ENCODE measurements at regions not wholly inside any gene's neighbourhood (a gene's known extent, or its start where the extent isn't known, plus 50 kb on each side); places are given as distances from the start of the nearest gene placed in this dataset.
"Not testable (repeated sequence)": the region's sequence is repeated elsewhere in the genome, so short reads cannot be mapped to it uniquely, and the experiment has no call there.

DNA sequence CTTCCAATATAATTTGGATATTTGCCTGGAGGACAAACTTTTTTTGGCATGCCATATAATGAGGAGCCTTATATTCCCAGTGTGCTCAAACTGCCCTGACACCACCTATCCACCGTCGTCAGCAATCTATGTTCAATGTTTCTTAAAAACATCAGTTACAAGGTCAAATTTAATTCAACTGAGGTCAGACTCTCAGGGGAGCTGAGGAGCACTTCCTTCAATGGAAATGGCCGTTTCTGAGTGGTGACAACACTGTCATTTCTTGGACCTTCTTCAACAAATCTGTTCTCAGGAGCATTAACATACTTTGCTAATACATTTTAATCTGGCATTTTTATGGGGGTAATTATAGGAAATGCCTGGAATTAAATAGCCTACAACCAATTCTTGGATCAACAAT, 90.8 kb upstream of the FBXO28 start:
- DNase-seq = not testable (repeated sequence)

DNA sequence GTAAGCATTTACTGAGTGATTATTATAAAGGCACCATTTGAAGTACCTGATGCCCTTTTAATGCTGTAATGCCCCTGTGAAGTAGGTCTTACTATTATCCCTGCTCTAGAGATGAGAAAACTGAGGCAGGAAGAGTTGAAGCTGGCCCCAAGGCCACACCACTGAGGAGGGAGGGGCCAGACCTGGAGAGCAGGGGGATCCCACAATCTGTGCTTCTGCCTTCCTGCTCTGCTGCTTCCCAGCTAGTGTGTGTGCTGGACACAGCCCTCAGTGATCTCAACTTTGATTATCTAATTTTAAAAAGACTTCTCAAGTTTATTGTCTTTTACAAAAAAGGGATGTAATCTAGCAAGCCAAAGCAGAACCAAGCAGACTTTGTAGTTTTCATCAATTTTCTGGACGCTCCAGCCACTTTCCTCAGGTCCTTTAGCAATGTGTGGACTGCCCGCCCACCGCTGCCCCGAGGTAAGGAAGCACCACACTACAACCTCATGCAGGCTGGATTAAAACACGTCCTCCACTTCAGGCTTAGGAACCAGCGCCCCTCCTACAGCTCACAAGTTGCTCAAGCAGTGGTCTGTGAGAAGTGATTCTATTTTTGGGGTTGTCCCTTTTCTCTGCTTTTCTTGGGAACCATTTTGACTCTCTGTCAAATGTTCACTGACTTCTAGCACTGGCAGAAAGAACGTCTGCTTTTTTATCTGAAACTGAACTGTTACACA, 91.5 kb upstream of the FBXO28 start:
- not testable (repeated sequence) for DNase-seq

DNA sequence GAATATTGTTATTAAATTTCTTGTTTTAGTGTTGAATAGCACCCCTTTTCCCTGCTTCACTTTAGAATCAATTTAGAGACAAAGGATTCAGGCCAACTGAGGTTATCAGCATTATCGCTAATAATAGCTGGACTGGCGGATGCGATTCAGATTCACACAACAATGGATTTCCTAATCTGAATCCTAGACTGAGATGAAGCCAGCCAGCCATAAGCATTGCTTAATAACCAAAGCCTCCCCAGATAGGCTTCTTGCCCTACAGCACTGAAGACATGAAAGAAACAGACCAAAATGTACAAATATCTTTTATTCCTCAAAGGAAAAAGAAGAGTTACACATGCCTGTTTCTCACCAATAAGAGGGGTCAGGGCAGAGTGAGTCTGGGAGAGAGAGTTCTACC, 94.0 kb upstream of the FBXO28 start:
- DNase-seq = not testable (repeated sequence)

DNA sequence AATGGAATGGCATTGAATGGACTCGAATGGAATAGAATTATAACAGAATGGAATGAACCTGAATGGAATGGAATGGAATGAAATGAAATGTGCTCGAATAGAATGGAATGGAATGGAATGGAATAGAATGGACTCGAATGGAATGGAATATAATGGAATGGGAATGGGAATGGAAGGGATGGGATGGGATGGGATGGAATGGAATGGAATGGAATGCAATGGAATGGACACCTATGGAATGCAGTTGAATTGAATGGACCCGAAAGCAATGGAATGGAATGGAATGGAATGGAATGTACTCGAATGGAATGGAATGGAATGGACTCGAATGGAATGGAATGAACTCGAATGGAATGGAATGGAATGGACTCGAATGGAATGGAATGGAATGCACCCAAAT, 98.1 kb upstream of the FBXO28 start:
- not testable (repeated sequence) for DNase-seq

DNA sequence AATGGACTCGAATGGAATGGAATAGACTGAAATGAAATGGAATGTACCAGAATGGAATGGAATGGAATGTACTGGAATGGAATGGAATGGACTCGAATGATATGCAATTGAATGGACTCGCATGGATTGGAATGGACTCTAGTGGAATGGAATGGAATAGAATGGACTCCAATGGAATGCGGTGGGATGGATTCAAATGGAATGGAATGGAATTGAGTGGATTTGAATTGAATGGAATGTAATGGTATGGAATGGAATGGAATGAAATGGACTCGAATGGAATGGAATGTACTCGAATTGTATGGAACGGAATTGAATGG, 99.6 kb upstream of the FBXO28 start:
- DNase-seq = no peak

DNA sequence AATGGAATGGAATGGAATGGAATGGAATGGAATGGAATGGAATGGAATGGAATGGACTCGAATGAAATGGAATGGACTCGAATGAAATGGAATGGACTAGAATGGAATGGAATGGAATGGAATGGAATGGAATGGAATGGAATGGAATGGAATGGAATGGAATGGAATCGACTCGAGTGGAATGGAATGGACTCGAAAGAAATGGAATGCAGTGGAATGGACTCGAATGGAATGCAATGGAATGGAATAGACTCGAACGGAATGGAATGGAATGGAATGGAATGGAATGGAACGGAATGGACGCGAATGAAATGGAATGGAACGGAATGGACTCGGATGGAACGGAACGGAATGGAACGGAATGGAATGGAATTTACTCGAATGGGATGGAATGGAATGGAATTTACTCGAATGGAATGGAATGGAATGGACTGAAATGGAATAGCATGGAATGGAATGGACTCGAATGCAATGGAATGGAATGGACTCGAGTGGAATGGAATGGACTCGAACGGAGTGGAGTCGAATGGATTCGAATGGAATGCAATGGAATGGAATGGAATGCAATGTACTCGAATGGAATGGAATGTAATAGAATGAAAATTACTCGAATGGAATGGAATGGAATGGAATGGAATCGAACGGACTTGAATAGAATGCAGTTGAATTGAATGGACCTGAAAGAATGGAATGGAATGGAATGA, 100.1 kb upstream of the FBXO28 start:
- not testable (repeated sequence) for DNase-seq

DNA sequence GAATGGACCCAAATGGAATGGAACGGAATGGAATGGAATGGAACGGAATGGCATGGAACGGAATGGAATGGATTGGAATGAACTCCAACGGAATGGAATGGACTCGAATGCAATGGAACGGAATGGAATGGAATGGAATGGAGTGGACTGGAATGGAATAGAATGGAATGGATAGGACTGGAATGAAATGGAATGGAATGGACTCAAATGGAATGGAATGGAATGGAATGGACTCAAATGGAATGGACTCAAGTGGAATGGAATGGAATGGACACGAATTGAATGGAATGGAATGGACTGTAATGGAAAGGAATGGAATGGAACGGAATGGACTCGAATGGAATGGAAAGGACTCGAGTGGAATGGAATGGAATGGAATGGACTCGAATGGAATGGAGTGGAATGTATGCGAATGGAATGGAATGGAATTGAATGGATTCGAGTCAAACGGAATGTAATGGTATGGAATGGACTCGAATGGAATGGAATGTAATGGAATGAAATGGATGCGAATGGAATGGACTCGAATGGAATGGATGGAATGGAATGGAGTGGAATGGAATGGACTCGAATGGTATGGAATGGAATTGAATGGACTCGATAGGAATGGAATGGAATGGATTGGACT, 101.0 kb upstream of the FBXO28 start:
- not testable (repeated sequence) for DNase-seq

DNA sequence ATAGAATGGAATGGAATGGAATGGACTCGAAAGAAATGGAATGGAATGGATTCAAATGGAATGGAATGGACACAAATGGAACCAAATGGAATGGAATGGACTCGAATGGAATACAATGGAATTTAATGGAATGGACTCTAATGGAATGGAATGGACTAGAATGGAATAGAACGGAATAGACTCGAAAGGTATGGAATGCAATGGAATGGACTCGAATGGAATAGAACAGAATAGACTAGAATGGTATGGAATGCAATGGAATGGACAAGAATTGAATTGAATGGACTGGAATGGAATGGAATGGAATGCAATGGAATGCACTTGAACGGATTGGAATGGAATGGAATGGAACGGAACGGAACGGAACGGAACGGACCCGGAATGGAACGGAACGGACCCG, 101.7 kb upstream of the FBXO28 start:
- DNase-seq = not testable (repeated sequence)

DNA sequence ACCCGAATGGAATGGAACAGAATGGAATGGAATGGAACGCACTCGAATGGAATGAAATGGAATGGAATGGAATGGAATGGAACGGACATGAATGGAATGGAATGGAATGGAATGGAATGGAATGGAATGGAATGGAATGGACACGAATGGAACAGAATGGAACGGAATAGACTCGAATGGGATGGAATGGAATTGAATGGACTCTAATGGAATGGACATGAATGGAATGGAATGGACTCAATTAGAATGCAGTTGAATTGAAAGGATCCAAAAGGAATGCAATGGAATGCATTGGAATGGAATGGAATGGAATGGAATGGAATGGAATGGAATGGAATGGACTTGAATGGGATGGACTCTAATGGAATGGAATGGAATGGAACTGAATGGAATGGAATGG, 102.2 kb upstream of the FBXO28 start:
- not testable (repeated sequence) for DNase-seq

DNA sequence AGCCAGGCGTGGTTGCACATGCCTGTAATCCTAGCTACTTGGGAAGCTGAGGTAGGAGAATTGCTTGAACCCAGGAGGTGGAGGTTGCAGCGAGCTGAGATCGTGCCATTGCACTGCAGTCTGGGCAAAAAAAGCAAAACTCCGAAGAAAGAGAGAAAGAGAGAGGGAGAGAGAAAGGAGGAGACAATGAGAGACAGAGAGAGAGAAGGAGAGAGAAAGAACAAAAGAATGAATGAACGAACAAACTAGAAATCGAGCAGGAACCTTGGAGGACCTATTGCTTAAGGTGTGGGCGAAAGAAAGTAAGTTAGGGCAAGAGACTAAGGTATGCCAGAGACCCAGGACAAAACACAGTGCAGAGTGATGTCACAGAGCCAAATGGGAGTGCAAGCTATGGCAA, 102.8 kb upstream of the FBXO28 start:
- DNase-seq = not testable (repeated sequence)

DNA sequence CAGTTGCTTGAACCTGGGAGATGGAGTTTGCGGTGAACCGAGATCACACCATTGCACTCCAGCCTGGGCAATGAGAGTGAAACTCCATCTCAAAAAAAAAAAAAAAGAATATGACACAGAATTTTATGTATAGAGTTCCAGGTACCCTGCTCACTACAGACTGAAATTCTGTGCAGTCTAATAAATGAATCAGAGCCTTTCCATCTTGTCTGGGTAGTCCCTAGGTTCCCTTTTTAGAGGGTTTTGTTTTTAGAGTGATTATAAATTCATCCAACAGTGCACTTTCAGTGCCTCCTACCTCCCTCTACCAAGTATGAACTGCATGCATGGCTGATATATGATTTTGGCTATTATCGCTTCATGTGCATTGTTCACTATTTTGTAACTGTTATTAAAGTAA, 107.9 kb upstream of the FBXO28 start:
- not testable (repeated sequence) for DNase-seq

DNA sequence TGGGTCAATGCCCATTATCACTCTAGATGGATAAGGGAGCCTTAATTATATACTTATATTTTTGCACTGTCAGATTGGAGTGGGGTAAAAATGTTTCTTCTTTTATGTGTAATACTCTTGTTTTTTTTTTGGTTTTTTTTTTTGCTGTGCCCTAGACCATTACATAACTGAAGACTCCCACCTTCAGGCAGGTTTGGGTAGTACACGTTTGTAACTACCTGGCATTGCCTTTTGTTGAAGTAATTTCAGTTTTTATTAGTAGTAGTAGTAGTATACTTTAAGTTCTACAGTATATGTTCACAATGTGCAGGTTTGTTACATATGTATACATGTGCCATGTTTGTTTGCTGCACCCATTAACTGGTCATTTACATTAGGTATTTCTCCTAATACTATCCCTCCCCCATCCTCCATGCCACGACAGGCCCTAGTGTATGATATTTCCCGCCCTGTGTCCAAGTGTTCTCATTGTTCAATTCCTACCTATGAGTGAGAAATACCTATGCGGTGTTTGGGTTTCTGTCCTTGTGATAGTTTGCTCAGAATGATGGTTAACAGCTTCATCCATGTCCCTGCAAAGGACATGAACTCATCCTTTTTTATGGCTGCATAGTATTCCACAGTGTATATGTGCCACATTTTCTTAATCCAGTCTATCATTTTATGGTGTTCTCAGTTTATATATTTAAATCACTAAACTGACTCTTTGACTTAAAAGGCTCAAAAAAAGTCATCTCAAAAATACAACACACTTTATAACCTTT, 109.2 kb upstream of the FBXO28 start:
- not testable (repeated sequence) for DNase-seq

DNA sequence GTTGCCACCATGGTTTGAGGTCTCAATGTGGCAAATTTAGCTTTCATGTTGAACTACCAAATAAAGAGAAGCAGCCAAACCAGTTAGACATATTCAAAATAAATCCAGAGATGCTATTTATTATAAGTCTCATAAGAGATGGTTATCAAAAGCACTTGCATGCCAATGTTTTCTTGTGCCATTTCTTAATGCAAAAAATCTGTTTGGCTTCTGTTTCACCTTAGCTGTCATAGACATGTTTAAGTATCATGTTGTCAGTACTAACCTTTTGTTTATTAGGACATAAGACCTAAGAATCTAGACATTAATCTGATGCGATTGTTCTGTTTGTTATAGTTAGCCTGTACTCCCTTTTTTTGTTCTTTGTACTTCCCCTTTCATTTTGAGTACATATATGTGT, 110.0 kb upstream of the FBXO28 start:
- DNase-seq = not testable (repeated sequence)

DNA sequence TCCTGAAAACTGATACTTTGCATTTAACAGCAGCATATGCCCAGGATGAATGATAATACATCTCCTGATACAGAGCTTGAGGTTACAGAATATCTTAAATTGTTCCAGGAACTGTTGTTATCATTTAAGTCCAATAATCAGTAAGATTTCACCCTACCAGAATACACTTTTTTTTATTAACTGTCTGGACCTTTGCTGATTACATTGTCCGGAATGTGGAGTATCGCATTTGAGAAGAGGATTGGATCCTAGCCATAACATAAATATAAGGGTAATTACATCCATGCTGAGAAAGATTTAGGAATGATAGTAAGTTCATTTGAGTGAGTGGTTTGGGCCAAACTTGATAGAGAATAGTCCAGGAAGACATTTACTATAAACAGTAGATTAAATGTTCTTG, 112.2 kb upstream of the FBXO28 start:
- not testable (repeated sequence) for DNase-seq

DNA sequence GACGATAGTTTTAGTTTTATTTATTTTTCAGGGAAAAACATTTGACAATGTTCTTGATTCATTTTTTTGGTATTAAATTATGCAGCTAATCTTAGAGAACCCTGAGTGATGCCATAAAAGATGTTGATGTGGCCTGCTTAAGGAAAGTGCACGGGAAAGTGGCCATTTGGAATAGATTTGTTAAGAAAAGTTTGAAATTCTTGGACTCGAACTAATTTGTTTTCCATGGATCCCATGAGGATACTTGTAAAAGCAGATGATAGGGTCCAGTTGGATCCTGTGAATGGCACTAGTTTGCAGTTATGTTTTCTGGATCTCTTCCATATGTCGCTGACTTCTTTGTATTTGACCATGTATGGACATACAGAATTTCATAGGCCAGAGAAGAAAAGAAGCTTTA, 114.2 kb upstream of the FBXO28 start:
- DNase-seq = not testable (repeated sequence)

DNA sequence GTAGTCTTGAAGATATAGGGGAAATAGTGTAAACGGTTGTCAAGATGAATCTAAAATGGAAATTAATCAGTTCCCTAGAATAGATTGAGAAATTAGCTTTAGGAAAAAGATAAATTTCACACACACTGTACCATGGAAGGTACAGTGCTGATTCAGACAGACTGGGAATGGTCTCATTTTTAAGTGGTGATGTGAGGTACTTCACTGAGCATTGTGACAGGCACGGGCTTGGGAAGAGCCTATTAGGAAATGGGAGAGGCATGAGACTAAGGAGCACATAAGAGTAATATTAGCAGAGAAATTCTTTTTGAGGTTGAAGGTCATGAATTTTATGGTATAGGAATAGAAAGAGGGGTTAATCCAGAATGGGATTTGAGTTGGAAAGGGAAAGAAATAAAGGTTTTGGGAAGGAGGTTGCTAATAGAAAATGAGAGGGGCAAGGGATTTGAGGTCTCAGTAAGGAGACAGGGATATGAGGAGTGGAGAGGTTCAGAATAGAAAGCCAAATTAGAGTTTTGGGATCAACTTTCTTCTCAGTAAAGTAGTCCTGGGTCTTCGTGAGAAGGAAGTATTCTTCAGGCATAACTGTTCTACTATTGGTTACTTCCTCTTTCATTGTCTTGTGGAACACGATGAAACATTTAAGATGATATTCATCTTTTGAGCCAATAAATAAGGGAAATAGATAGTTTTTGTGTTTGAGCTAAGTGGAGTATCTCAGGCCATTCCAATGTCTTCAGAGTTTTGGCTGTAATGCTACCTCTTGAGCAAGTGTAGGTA, 115.0 kb upstream of the FBXO28 start:
- not testable (repeated sequence) for DNase-seq

DNA sequence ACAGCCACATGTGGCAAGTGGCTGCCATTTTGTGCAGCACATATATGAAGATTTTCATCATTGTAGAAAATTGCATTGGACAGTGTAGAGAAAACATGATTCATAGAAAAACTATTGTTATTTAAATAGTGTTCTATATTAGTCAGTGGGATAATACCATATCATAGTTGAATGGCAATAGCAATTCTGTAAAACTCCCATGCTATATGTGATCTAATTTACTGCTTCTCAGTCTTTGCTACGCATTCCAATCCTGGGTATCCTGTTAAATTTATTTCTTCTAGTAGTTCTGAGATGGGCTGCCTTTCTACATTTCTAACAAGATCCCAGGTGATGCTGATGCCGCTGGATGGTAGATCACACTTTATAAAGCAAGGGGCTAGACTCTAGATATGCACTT, 117.5 kb upstream of the FBXO28 start:
- not testable (repeated sequence) for DNase-seq

DNA sequence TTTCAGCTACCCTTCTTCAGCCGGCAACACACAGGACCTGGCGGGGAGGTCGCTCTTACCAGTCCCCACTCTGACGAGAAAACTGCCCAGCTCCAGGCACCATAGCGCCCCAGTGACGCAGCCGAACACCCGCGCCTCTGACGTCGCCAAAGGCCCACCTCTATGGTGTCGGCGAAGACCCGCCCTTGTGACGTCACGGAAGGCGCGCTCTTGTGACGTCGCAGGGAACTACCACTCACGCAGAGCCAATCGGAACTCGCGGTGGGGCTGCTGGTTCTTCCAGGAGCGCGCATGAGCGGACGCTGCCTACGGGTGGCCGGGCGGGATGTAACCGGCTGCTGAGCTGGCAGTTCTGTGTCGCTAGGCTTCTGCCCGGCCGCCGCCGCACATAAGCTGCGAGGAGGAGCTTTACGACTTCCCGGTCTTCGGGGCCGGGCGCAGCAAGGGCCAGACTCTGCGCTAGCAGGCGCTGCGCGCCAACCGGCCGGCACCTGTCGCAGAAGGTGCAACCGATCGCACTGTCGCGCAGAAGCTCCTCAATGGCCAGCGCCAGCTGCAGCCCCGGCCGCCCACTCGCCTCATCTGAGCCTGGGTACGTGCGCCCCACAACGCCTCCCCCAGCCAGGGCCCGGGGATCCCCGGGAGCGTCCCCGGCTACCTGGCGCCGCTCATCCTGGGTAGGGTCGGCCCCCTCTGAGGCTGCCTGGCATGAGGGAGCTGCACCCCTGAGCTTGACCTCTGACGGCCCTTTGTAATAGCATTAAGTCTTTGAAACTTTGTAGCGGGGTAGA, 121.3 kb upstream of the FBXO28 start:
- DNase-seq = peak; percentile 73 to 88

DNA sequence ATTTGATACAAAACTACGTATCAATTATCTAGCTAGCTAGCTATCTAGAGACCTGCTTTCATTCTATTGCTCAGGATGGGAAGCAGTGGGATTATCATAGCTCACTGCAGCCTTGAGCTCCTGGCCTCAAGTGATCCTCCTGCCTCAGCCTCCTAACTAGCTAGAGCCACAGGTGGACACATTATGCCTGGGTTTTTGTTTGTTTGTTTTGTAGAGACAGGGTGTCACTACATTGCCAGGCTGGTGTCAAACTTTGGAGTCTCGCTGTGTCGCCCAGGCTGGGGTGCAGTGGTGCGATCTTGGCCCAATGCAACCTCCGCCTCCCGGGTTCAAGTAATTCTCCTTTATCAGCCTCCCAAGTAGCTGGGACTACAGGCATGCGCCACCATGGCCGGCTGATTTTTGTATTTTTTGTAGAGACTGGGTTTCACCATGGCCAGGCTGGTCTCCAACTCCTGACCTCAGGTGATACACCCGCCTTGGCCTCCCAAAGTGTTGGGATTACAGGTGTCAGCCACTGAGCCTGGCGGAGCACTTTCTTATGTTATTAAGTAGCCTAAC, 122.5 kb upstream of the FBXO28 start:
- not testable (repeated sequence) for DNase-seq

DNA sequence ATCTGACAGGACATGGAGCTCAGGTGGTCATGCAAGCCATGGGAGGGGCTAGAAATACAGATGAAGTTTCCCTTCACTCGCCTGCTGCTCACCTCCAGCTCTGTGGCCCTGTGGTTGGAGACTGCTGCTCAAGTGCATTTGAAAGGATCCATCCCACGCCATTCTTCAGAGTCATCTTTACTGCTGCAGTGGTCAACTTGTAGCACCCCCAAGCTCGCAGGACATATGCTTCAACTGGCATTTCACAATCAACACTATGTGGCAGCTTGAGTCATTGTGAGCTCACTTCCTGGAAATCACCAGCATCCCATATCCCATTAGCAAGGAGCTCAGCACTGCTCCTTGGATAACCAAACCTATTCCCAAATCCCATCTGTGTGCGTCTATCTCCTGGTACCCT, 116.2 kb upstream of the TP53BP2 start:
- DNase-seq = not testable (repeated sequence)

DNA sequence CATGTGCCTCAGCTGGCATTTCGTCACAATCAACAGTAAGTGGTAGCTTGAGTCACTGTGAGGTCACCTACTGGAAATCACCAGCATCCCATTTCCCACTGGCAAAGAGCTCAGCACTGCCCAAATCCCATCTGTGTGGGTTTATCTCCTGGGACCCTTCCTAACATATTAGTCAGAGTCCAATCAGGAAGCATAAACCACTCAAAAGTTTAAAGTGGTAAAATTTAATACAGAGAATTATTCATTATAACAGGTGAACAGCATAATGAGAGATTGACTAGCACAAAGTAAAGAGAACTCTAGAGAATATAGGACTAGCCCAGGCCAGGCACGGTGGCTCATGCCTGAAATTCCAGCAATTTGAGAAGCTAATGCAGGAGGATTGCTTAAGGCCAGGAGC, 107.1 kb upstream of the TP53BP2 start:
- DNase-seq = not testable (repeated sequence)

Measured in NCI-H187 (cell line).